Liver (tissue), 3 donors: ENCODE measurements at regions not wholly inside any gene's neighbourhood (a gene's known extent, or its start where the extent isn't known, plus 50 kb on each side); places are given as distances from the start of the nearest gene placed in this dataset.

Experiments used
- ATF3 ChIP-seq: IDR thresholded peaks from 2 replicates; pipeline ENCODE4 v1.6.1; 2016; ENCODE audit warnings: antibody characterized with exemption
- CTCF ChIP-seq: fragments of 150-350 bp; IDR thresholded peaks from 2 replicates; pipeline ENCODE4 v1.5.1; 2017; ENCODE audit warnings: improper control_type of control experiment, low read depth, low read length; ENCODE audit not compliant: missing input control
- EGR1 ChIP-seq, 2 donors: IDR thresholded peaks; 2 replicates each; pipeline ENCODE4 v1.6.1; 2016 to 2018; ENCODE audit warnings: antibody characterized with exemption in 2 of 2, low read depth in 2 of 2
- FOXA1 ChIP-seq: IDR thresholded peaks from 2 replicates; pipeline ENCODE4 v1.6.1; 2016; ENCODE audit warnings: antibody characterized with exemption
- GABPA ChIP-seq, 2 donors: IDR thresholded peaks in 1 of 2; conservative IDR thresholded peaks in 1 of 2; 2 replicates each; pipeline ENCODE4 v1.6.1; 2016; ENCODE audit warnings: antibody characterized with exemption in 2 of 2, mild to moderate bottlenecking in 1 of 2, moderate library complexity in 1 of 2
- HNF4A ChIP-seq, 2 donors: conservative IDR thresholded peaks; 2 replicates each; pipeline ENCODE4 v1.6.1; 2016; ENCODE audit warnings: antibody characterized with exemption in 2 of 2, mild to moderate bottlenecking in 2 of 2
- JUND ChIP-seq, 2 donors: IDR thresholded peaks; 2 replicates each; pipeline ENCODE4 v1.6.1; 2016; ENCODE audit warnings: antibody characterized with exemption in 2 of 2
- MAX ChIP-seq: IDR thresholded peaks from 2 replicates; pipeline ENCODE4 v1.6.1; 2016; ENCODE audit warnings: antibody characterized with exemption
- RAD21 ChIP-seq, 2 donors: IDR thresholded peaks; 2 replicates each; pipeline ENCODE4 v1.6.1; 2016; ENCODE audit warnings: antibody characterized with exemption in 2 of 2, mild to moderate bottlenecking in 2 of 2
- RXRA ChIP-seq, 2 donors: IDR thresholded peaks; 2 replicates each; pipeline ENCODE4 v1.6.1; 2017 to 2018; ENCODE audit warnings: antibody characterized with exemption in 2 of 2, mild to moderate bottlenecking in 1 of 2
- SP1 ChIP-seq: IDR thresholded peaks from 2 replicates; pipeline ENCODE4 v1.6.1; 2018; ENCODE audit warnings: antibody characterized with exemption, mild to moderate bottlenecking
- TAF1 ChIP-seq: conservative IDR thresholded peaks from 2 replicates; pipeline ENCODE4 v1.6.1; 2016; ENCODE audit warnings: antibody characterized with exemption, mild to moderate bottlenecking
- YY1 ChIP-seq: IDR thresholded peaks from 2 replicates; pipeline ENCODE4 v1.6.1; 2016; ENCODE audit warnings: antibody characterized with exemption, mild to moderate bottlenecking
- TF ChIP-seq, protein P1 (sequence below): IDR thresholded peaks from 2 replicates; pipeline ENCODE4 v1.6.1; 2016; ENCODE audit warnings: antibody characterized with exemption
- donor health status: healthy.
- donor health status: healthy.

DNA sequence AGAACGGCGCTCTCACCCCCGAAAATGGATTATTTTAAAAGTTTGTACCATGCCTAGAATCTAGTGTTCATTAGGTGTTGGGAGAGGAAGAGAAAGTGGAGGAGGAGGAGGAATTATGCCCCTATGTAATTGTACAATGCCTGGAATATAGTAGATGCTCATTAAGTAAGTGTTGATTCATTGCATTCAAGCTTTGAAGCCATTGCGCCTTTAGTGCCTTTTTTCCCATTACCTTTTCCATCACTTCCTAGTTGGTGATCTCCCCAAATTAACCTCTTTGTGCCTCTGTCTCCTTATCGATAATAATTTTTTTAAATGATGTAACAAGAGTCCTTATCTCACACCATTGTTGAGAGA is 220.7 kb upstream of the PRICKLE2 start:
- TF ChIP-seq YY1 (no peak), RXRA (IDR thresholded peaks at IDR 0.05) (no peak), ATF3 (no peak), CTCF (no peak), FOXA1 (no peak), RAD21 (IDR thresholded peaks at IDR 0.05) (no peak), TAF1 (no peak), JUND (IDR thresholded peaks at IDR 0.05) (no peak), GABPA (IDR thresholded peaks at IDR 0.05 in 1 of 2, conservative IDR thresholded peaks at IDR 0.05 in 1 of 2) (no peak), MAX (no peak), EGR1 (IDR thresholded peaks at IDR 0.05; ENCODE audit: low read depth in 2 of 2) (no peak), SP1 (no peak), HNF4A (conservative IDR thresholded peaks at IDR 0.05) (no peak)
- TF ChIP-seq, protein P1, sequence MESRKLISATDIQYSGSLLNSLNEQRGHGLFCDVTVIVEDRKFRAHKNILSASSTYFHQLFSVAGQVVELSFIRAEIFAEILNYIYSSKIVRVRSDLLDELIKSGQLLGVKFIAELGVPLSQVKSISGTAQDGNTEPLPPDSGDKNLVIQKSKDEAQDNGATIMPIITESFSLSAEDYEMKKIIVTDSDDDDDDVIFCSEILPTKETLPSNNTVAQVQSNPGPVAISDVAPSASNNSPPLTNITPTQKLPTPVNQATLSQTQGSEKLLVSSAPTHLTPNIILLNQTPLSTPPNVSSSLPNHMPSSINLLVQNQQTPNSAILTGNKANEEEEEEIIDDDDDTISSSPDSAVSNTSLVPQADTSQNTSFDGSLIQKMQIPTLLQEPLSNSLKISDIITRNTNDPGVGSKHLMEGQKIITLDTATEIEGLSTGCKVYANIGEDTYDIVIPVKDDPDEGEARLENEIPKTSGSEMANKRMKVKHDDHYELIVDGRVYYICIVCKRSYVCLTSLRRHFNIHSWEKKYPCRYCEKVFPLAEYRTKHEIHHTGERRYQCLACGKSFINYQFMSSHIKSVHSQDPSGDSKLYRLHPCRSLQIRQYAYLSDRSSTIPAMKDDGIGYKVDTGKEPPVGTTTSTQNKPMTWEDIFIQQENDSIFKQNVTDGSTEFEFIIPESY: no peak
